ENCODE measurements at regions not wholly inside any gene's neighbourhood (a gene's known extent, or its start where the extent isn't known, plus 50 kb on each side); places are given as distances from the start of the nearest gene placed in this dataset.

DNA sequence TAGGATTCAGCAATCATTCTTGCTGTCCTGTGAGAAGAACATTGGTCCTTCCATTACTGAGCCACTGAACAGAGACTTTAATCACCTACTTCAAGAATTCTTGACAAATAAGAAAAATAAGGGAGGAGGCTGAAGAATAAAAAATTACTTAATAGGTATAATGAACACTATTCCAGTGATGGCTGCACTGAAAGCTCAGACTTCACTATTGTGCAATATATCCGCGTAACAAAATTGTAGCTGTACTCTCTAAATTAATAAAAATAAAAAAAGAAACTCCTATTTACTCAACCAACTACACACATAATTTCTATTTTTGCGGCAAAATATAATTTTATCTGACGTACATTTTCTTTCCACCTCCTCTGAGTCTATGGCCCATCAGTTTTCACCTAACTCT is 2441.0 kb downstream of the PCDH7 start:
- no peak overlapping the region for H3K4me3 Mint-ChIP-seq (ENCODE audit: unreplicated experiment)
- no peak overlapping the region for H3K27ac Mint-ChIP-seq (ENCODE audit: unreplicated experiment)
- H3K27me3 Mint-ChIP-seq (ENCODE audit: unreplicated experiment) = no peaks in the 10 kb centered on the region
- DNase-seq (ENCODE audit: low spot score) = no peak
- H3K4me1 Mint-ChIP-seq (ENCODE audit: unreplicated experiment) = no peaks in the 10 kb centered on the region
- H3K9me3 Mint-ChIP-seq (ENCODE audit: unreplicated experiment) = no peaks in the 10 kb centered on the region
- TF ChIP-seq, protein P1, sequence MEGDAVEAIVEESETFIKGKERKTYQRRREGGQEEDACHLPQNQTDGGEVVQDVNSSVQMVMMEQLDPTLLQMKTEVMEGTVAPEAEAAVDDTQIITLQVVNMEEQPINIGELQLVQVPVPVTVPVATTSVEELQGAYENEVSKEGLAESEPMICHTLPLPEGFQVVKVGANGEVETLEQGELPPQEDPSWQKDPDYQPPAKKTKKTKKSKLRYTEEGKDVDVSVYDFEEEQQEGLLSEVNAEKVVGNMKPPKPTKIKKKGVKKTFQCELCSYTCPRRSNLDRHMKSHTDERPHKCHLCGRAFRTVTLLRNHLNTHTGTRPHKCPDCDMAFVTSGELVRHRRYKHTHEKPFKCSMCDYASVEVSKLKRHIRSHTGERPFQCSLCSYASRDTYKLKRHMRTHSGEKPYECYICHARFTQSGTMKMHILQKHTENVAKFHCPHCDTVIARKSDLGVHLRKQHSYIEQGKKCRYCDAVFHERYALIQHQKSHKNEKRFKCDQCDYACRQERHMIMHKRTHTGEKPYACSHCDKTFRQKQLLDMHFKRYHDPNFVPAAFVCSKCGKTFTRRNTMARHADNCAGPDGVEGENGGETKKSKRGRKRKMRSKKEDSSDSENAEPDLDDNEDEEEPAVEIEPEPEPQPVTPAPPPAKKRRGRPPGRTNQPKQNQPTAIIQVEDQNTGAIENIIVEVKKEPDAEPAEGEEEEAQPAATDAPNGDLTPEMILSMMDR (IDR thresholded peaks at IDR 0.05; ENCODE audit: unreplicated experiment) = no peak
- no peaks in the 10 kb centered on the region for H3K36me3 Mint-ChIP-seq (ENCODE audit: low read depth, unreplicated experiment)

DNA sequence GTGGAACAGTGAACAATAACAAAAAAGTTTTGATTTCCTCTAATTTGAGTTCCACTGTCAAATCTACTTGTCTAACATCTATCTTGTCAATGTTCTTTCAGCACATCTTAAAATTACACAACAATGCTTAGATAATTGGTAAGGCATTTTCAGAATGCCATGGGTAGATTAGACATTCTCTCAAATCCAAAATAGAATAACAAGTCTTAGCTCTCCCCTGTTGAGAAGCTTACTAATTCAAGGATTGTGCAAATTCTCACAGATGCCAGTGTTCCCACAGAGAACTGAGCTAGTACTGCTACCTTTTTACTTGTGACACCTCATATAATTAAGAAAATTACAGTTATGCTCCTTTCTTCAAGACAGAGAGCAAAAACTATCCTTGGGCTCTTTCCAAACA is 2442.0 kb downstream of the PCDH7 start:
- H3K4me3 Mint-ChIP-seq (ENCODE audit: unreplicated experiment) = no peak overlapping the region
- DNase-seq (ENCODE audit: low spot score) = no peak
- no peaks in the 10 kb centered on the region for H3K27me3 Mint-ChIP-seq (ENCODE audit: unreplicated experiment)
- no peaks in the 10 kb centered on the region for H3K4me1 Mint-ChIP-seq (ENCODE audit: unreplicated experiment)
- no peaks in the 10 kb centered on the region for H3K36me3 Mint-ChIP-seq (ENCODE audit: low read depth, unreplicated experiment)
- no peaks in the 10 kb centered on the region for H3K9me3 Mint-ChIP-seq (ENCODE audit: unreplicated experiment)
- no peak overlapping the region for H3K27ac Mint-ChIP-seq (ENCODE audit: unreplicated experiment)
- TF ChIP-seq, protein P1 (IDR thresholded peaks at IDR 0.05; ENCODE audit: unreplicated experiment) = no peak

DNA sequence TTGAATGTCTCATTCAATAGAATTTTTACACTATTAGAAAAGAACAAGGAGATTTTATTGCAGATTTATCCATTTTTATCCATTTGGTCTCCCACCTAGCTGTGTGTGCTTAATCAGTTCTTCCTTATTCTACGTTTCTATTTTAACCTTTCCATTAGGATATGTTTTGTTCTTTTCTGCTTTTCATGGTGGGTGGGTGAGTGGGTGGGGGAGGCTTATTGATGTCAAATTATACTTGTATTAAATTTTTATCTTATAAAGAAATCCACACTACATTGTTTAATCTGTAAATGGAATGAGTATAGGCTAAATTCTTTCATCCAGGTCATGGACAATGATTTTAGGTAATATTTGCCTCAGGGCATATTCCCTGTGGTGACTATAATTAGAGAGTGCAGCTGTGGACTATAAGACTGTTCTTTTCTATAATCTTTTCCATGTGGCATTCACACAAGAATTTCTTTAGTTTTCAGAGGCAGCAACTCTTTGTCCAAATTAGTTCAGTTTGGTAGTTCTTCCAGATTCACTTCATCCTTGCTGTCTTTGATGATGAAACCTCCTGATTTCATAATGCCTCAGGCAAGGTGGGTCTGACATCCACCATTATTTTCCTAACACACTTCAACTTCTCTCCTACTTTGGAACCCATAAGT is 2451.8 kb downstream of the PCDH7 start:
- Mint-ChIP-seq H3K4me1 (ENCODE audit: unreplicated experiment) (no peaks in the 10 kb centered on the region), H3K27me3 (ENCODE audit: unreplicated experiment) (no peaks in the 10 kb centered on the region), H3K36me3 (ENCODE audit: low read depth, unreplicated experiment) (no peaks in the 10 kb centered on the region), H3K4me3 (ENCODE audit: unreplicated experiment) (no peak overlapping the region), H3K9me3 (ENCODE audit: unreplicated experiment) (no peaks in the 10 kb centered on the region), H3K27ac (ENCODE audit: unreplicated experiment) (no peak overlapping the region)
- DNase-seq (ENCODE audit: low spot score) = no peak
- TF ChIP-seq, protein P1 (IDR thresholded peaks at IDR 0.05; ENCODE audit: unreplicated experiment) = no peak

DNA sequence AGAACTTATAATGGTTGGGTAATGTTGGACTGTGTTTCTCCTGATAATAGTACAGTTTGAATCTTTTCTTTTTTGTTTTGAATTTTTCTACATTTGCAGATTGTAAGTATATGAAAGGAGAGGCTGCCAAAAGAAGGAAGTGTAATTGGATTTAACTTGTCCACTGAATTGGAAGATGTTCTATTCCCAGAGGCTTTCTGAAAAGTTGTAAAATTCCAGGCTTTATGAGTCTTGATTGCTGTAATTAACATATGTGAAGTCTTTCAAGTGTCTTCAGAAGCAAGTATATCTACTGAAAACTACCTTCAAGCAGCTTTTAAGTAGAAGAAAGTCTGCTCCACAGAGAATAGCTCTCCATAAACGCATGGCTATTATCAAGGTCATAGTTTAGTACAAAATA is 2456.4 kb downstream of the PCDH7 start:
- H3K9me3 Mint-ChIP-seq (ENCODE audit: unreplicated experiment) = no peaks in the 10 kb centered on the region
- DNase-seq (ENCODE audit: low spot score) = no peak
- no peak overlapping the region for H3K27ac Mint-ChIP-seq (ENCODE audit: unreplicated experiment)
- H3K4me1 Mint-ChIP-seq (ENCODE audit: unreplicated experiment) = no peaks in the 10 kb centered on the region
- no peaks in the 10 kb centered on the region for H3K36me3 Mint-ChIP-seq (ENCODE audit: low read depth, unreplicated experiment)
- H3K4me3 Mint-ChIP-seq (ENCODE audit: unreplicated experiment) = no peak overlapping the region
- TF ChIP-seq, protein P1 (IDR thresholded peaks at IDR 0.05; ENCODE audit: unreplicated experiment) = no peak
- no peaks in the 10 kb centered on the region for H3K27me3 Mint-ChIP-seq (ENCODE audit: unreplicated experiment)

DNA sequence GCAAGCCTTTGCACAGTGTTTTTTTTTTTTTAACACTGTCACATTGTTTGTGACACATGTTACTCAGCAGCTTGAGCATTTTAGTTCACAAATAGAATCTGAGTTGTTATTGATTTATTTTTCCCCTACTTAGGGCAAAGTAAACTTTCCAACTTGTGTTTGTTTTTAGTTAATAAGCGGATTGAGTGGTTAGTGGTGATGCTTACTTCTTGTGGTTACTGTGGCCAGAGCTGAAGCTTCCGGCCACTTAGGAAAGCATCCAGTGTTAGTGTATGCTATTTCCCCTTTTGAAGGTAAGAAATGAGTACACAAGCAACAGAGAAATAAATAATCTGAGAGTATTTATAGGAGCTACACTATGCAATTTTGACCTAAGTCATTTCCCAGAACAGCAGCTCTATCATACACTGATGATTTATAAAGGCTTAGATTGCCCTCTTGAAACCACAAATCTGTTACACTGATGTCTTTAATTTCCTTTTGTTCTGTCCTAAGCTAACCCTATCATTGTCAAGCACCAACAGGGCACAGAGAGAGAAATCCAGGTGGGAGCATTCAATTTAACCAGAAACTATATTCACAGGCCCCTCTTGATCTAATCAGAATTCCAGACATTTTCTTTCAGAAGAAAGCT is 2464.6 kb downstream of the PCDH7 start:
- Mint-ChIP-seq H3K27me3 (ENCODE audit: unreplicated experiment) (no peaks in the 10 kb centered on the region), H3K4me1 (ENCODE audit: unreplicated experiment) (no peaks in the 10 kb centered on the region), H3K27ac (ENCODE audit: unreplicated experiment) (no peak overlapping the region), H3K9me3 (ENCODE audit: unreplicated experiment) (no peaks in the 10 kb centered on the region), H3K4me3 (ENCODE audit: unreplicated experiment) (no peak overlapping the region), H3K36me3 (ENCODE audit: low read depth, unreplicated experiment) (no peaks in the 10 kb centered on the region)
- DNase-seq (ENCODE audit: low spot score) = no peak
- TF ChIP-seq, protein P1 (IDR thresholded peaks at IDR 0.05; ENCODE audit: unreplicated experiment) = no peak

All from endothelial cell (in vitro differentiated cells).